ENCODE measurements at regions not wholly inside any gene's neighbourhood (a gene's known extent, or its start where the extent isn't known, plus 50 kb on each side); places are given as distances from the start of the nearest gene placed in this dataset.
"Not testable (repeated sequence)": the region's sequence is repeated elsewhere in the genome, so short reads cannot be mapped to it uniquely, and the experiment has no call there.

DNA sequence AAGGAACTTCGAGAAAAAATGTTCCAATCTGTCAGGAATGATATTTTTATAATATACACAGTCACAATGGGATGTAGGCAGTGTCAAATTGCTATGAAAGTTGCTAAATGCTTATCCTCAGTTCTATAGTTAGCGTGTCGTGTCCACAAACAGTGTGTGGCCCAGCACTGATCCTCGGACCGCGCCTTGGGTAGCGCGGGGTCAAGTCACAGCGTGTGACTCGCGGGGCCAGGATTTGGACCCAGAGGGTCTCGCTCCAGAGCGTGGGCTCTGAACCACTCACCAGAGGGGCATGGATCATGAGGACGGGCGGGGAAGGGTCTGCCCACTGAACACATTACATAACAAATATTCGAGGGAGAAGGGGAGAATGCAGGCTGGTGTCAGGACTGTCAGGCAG lies 171.8 kb downstream of the C9orf50 start:
- Histone ChIP-seq H3K4me3 (no peak overlapping the region), H3K9me3 (no peaks in the 10 kb centered on the region), H3K36me3 (no peaks in the 10 kb centered on the region), H3K27ac (no peak overlapping the region), H3K4me1 (peaks cover 0 to 10% (median 4%) of the 10 kb centered on the region in 4 donors), H3K27me3 (no peaks in the 10 kb centered on the region)
- TF ChIP-seq EP300 (IDR thresholded peaks at IDR 0.05) (no peak), CTCF (IDR thresholded peaks at IDR 0.05) (no peak), POLR2A (IDR thresholded peaks at IDR 0.05) (no peak)
- WGBS, 2 donors, result 79 to 81% methylated on average over 16 of the region's 16 CpGs
- DNase-seq (ENCODE audit: low spot score in 2 of 2), result no peak

DNA sequence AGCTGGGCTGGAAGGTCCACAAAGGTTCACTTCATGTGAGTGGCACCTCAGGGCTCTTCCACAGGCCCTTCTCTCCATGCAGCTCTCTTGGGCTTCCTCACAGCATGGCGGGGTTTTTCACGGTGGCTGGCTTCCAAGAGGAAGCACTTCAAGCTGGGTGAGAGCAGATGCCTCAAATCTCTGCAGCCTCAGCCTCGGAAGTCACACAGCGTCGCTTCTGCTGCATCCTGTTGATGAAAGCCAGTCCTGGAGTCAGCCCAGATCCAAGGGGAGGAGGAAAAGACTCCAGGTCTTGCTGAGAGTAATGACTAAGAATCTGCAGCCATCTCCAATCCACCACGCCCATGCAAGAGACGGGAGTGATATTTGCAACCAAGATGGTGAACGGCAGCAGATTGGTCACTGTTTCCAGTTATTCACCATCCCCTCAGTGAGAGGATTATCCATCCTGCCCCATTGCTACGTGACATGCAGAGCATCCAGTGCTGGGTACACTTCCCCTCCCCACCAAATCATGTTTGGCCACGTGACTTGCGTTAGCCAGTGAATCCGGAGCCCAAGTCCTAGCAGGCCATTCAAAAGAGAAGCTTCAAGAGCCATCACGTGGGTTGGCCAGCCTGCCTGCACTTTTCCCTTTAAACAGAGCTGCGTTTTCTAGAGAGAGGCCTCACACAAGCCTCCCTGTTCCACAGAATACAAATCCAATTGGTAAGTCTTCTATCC lies 173.9 kb downstream of the C9orf50 start:
- DNase-seq (ENCODE audit: low spot score in 2 of 2), result no peak
- Histone ChIP-seq H3K27ac (no peak overlapping the region), H3K4me1 (peaks cover 0 to 23% (median 4%) of the 10 kb centered on the region in 4 donors), H3K9me3 (no peaks in the 10 kb centered on the region), H3K27me3 (no peaks in the 10 kb centered on the region), H3K4me3 (no peak overlapping the region), H3K36me3 (no peaks in the 10 kb centered on the region)
- TF ChIP-seq EP300 (IDR thresholded peaks at IDR 0.05) (no peak), POLR2A (IDR thresholded peaks at IDR 0.05) (no peak), CTCF (IDR thresholded peaks at IDR 0.05) (no peak)
- WGBS, 2 donors, result 68 to 75% methylated on average over 14 of the region's 14 CpGs

DNA sequence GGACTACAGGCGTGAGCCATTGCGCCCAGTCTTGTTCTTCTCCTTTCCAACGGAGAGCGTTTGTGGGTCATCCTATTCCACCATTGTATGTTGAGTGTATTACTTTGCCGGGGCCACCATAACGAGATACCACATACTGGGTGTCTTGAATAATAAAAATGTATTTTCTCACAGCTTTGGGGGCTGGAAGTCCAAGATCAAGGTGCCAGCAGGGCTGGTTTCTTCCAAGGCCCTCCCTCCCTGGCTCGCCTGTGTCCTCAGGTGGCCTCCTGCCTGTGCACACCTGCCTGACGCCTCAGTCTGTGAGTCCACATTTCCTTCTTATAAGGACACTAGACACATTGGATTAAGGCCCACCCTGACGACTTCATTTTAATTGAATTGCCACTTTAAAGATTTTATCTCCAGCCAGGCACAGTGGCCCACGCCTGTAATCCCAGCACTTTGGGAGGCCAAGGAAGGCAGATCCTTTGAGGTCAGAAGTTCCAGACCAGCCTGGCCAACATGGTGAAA lies 175.1 kb downstream of the C9orf50 start:
- 86 to 96% methylated on average over 10 of the region's 10 CpGs for WGBS, 2 donors
- peaks cover 0 to 14% (median under 1%) of the 10 kb centered on the region in 4 donors for H3K4me1 ChIP-seq

GRCh38 chr9:129443515-129444164 lies 177.3 kb downstream of the C9orf50 start:
- H3K36me3 ChIP-seq; H3K4me3 ChIP-seq; H3K27me3 ChIP-seq; H3K9me3 ChIP-seq; DNase-seq (ENCODE audit: low spot score in 2 of 2): not testable (repeated sequence)
- peak overlapping the region in 2 of 4 donors; percentile 12 to 24 for H3K27ac ChIP-seq
- 79 to 84% methylated on average over 8 of the region's 8 CpGs for WGBS, 2 donors
- H3K4me1 ChIP-seq, result peaks cover 0 to 12% (median 0%) of the 10 kb centered on the region in 4 donors

More for the DNA sequence above, 175.1 kb downstream of the C9orf50 start:
- no peak for DNase-seq (ENCODE audit: low spot score in 2 of 2)
- Histone ChIP-seq H3K36me3 (no peaks in the 10 kb centered on the region), H3K27me3 (no peaks in the 10 kb centered on the region), H3K27ac (no peak overlapping the region), H3K4me3 (no peak overlapping the region), H3K9me3 (no peaks in the 10 kb centered on the region)
- no peak for TF ChIP-seq POLR2A (IDR thresholded peaks at IDR 0.05)
- no peak for TF ChIP-seq EP300 (IDR thresholded peaks at IDR 0.05)
- no peak for TF ChIP-seq CTCF (IDR thresholded peaks at IDR 0.05)

DNA sequence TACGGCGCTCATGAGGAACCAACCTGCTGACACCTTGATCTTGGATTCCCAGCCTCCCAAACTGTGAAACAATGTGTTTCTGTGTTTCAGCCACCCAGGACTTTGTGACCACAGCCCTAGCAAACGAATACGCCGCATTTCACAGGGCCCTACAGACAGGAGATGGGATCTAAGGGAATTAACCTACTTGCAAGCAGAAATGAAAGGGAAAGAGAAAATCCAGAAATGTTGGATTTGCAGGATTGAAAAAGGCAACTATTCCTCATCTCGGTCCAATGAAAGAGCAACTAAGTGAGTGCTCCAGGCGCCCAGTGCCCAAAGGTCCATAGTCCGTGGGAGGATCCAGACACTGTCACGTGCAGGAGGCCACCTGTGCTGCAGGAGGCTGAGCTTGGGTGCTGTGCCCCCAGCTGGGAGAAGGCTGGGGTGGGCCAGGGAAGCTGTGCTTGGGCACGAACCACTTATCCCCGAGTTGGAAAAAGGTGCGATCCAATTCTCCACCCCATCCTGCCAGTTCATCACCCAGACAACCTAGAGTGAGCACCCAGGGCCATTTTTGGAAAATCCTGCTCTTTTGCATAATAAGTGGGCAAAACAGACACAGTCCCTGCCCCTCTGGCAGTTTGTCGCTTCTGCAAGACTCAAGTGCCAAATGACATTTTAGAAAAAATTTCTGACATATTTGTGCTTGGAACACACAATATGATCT lies 177.9 kb downstream of the C9orf50 start:
- WGBS, 2 donors, result 48 to 54% methylated on average over 13 of the region's 13 CpGs
- Histone ChIP-seq H3K4me3 (no peak overlapping the region), H3K36me3 (no peaks in the 10 kb centered on the region), H3K27me3 (no peaks in the 10 kb centered on the region), H3K4me1 (peaks cover 0 to 16% (median 5%) of the 10 kb centered on the region in 4 donors), H3K27ac (peak overlapping the region in 3 of 4 donors; percentile 10 to 24 (median 12)), H3K9me3 (no peaks in the 10 kb centered on the region)
- no peak for DNase-seq (ENCODE audit: low spot score in 2 of 2)
- TF ChIP-seq EP300 (IDR thresholded peaks at IDR 0.05) (no peak), POLR2A (IDR thresholded peaks at IDR 0.05) (no peak), CTCF (IDR thresholded peaks at IDR 0.05) (no peak)
